SK-N-SH treated with all-trans-retinoic acid at 6 μM for 48 hours (cell line): ENCODE measurements at regions not wholly inside any gene's neighbourhood (a gene's known extent, or its start where the extent isn't known, plus 50 kb on each side); places are given as distances from the start of the nearest gene placed in this dataset.

Source experiments
- ARNTL ChIP-seq: fragments of 450-650 bp; formaldehyde crosslinking; IDR thresholded peaks from 2 replicates; pipeline ENCODE4 v1.5.0; 2020; ENCODE audit warnings: low read depth, mild to moderate bottlenecking, moderate library complexity, borderline replicate concordance
- BACH2 ChIP-seq: fragments of 250-450 bp; sonication (Bioruptor Pico); IDR thresholded peaks from 2 replicates; pipeline ENCODE4 v1.9.0; 2021; ENCODE audit warnings: mild to moderate bottlenecking, borderline replicate concordance
- CSDC2 ChIP-seq: fragments of 250-450 bp; sonication (Bioruptor Pico); IDR thresholded peaks from 2 replicates; pipeline ENCODE4 v1.5.0; 2020; ENCODE audit warnings: mild to moderate bottlenecking, moderate library complexity
- GLIS3 ChIP-seq: fragments of 250-450 bp; sonication (Bioruptor Pico); IDR thresholded peaks from 2 replicates; pipeline ENCODE4 v1.5.0; 2020; ENCODE audit warnings: mild to moderate bottlenecking, moderate library complexity
- OSR1 ChIP-seq: fragments of 250-450 bp; sonication (Bioruptor Pico); IDR thresholded peaks from 2 replicates; pipeline ENCODE4 v1.8.0; 2022; ENCODE audit warnings: moderate library complexity, mild to moderate bottlenecking, inconsistent platforms
- PATZ1 ChIP-seq: fragments of 250-450 bp; sonication (Bioruptor Pico); IDR thresholded peaks from 2 replicates; pipeline ENCODE4 v1.8.0; 2020; ENCODE audit warnings: mild to moderate bottlenecking, moderate library complexity, borderline replicate concordance
- RARB ChIP-seq: fragments of 250-450 bp; sonication (Bioruptor Pico); IDR thresholded peaks from 2 replicates; pipeline ENCODE4 v1.8.0; 2021; ENCODE audit warnings: mild to moderate bottlenecking, moderate library complexity
- TCF4 ChIP-seq: fragments of 250-450 bp; sonication (Bioruptor Pico); IDR thresholded peaks from 2 replicates; pipeline ENCODE4 v1.8.0; 2021; ENCODE audit warnings: mild to moderate bottlenecking, moderate library complexity, borderline replicate concordance
- TOX ChIP-seq: fragments of 250-450 bp; sonication (Bioruptor Pico); IDR thresholded peaks from 2 replicates; pipeline ENCODE4 v1.8.0; 2021; ENCODE audit warnings: mild to moderate bottlenecking, moderate library complexity, borderline replicate concordance
- ZFP3 ChIP-seq: fragments of 250-450 bp; sonication (Bioruptor Pico); IDR thresholded peaks from 2 replicates; pipeline ENCODE4 v1.5.0; 2020; ENCODE audit warnings: mild to moderate bottlenecking, moderate library complexity
- ZFP30 ChIP-seq: fragments of 450-650 bp; formaldehyde crosslinking; IDR thresholded peaks from 2 replicates; pipeline ENCODE4 v1.5.0; 2022; ENCODE audit warnings: mild to moderate bottlenecking, moderate library complexity
- ZNF70 ChIP-seq: fragments of 450-650 bp; formaldehyde crosslinking; IDR thresholded peaks from 2 replicates; pipeline ENCODE4 v1.5.0; 2020; ENCODE audit warnings: mild to moderate bottlenecking, moderate library complexity

GRCh38 chr2:18762667-18763066 lies 173.3 kb upstream of the NT5C1B start:
- no peak for TF ChIP-seq CSDC2 (CRISPR knock-in tag)
- no peak for TF ChIP-seq OSR1 (CRISPR knock-in tag)
- no peak for TF ChIP-seq GLIS3
- no peak for TF ChIP-seq TCF4 (CRISPR knock-in tag)
- TF ChIP-seq PATZ1 (CRISPR knock-in tag) = no peak
- no peak for TF ChIP-seq TOX (CRISPR knock-in tag)
- TF ChIP-seq RARB (CRISPR knock-in tag) = no peak
- TF ChIP-seq BACH2 (CRISPR knock-in tag) = no peak
- TF ChIP-seq ZNF70 (CRISPR knock-in tag) = no peak
- no peak for TF ChIP-seq ARNTL (CRISPR knock-in tag)
- no peak for TF ChIP-seq ZFP30 (CRISPR knock-in tag)
- no peak for TF ChIP-seq ZFP3 (CRISPR knock-in tag)
